Trophoblast cell (in vitro differentiated cells and primary cell): ENCODE measurements at regions not wholly inside any gene's neighbourhood (a gene's known extent, or its start where the extent isn't known, plus 50 kb on each side); places are given as distances from the start of the nearest gene placed in this dataset.

Source experiments
- DNase-seq, 2 donors: peaks; one replicate each; pipeline ENCODE4 v3.0.0-alpha.2; 2016
- H2AFZ ChIP-seq: 2 replicates; pipeline ENCODE4 v1.6.1; 2013; ENCODE audit warnings: low read length, moderate library complexity, mild to moderate bottlenecking; ENCODE audit not compliant: insufficient read depth, poor library complexity
- H2AK5ac ChIP-seq: 2 replicates; pipeline ENCODE4 v1.6.1; 2013; ENCODE audit warnings: mild to moderate bottlenecking, low read length
- H2BK120ac ChIP-seq: 2 replicates; pipeline ENCODE4 v1.6.1; 2013; ENCODE audit warnings: low read length, mild to moderate bottlenecking, moderate library complexity; ENCODE audit not compliant: insufficient read depth, poor library complexity
- H2BK12ac ChIP-seq: 2 replicates; pipeline ENCODE4 v1.6.1; 2013; ENCODE audit warnings: mild to moderate bottlenecking, low read length, moderate library complexity
- H2BK5ac ChIP-seq: 2 replicates; pipeline ENCODE4 v1.6.1; 2013; ENCODE audit warnings: low read length, low read depth, moderate library complexity, mild to moderate bottlenecking; ENCODE audit not compliant: poor library complexity
- H3K14ac ChIP-seq: 2 replicates; pipeline ENCODE4 v1.6.1; 2013; ENCODE audit warnings: mild to moderate bottlenecking, low read length
- H3K18ac ChIP-seq: 2 replicates; pipeline ENCODE4 v1.6.1; 2013; ENCODE audit warnings: mild to moderate bottlenecking, low read length
- H3K23ac ChIP-seq: 2 replicates; pipeline ENCODE4 v1.6.1; 2013; ENCODE audit warnings: low read length
- H3K27ac ChIP-seq: 2 replicates; pipeline ENCODE4 v1.5.1; 2013; ENCODE audit warnings: low read depth, mild to moderate bottlenecking, inconsistent platforms, low read length, moderate library complexity
- H3K27me3 ChIP-seq: 2 replicates; pipeline ENCODE4 v1.6.1; 2013; ENCODE audit warnings: inconsistent platforms, mild to moderate bottlenecking, low read length, moderate library complexity; ENCODE audit not compliant: insufficient read depth
- H3K36me3 ChIP-seq, 2 experiments: 1 replicate in 1 of 2; 2 replicates in 1 of 2; pipeline ENCODE4 v1.6.1; 2013; ENCODE audit warnings: low read length in 2 of 2, mild to moderate bottlenecking in 2 of 2, moderate library complexity in 1 of 2; ENCODE audit not compliant: insufficient read depth in 2 of 2, control insufficient read depth in 1 of 2
- H3K4ac ChIP-seq: 2 replicates; pipeline ENCODE4 v1.6.1; 2013; ENCODE audit warnings: low read depth, mild to moderate bottlenecking, low read length, moderate library complexity
- H3K4me1 ChIP-seq, 2 experiments: 1 replicate in 1 of 2; 2 replicates in 1 of 2; pipeline ENCODE4 v1.6.1; 2013; ENCODE audit warnings: low read length in 2 of 2, mild to moderate bottlenecking in 2 of 2, moderate library complexity in 1 of 2; ENCODE audit not compliant: insufficient read depth in 2 of 2, control insufficient read depth in 1 of 2
- H3K4me2 ChIP-seq: 2 replicates; pipeline ENCODE4 v1.6.1; 2013; ENCODE audit warnings: inconsistent platforms, mild to moderate bottlenecking, low read length, moderate library complexity
- H3K4me3 ChIP-seq: 2 replicates; pipeline ENCODE4 v1.5.1; 2013; ENCODE audit warnings: mild to moderate bottlenecking, low read depth, low read length, inconsistent platforms
- H3K79me1 ChIP-seq: one replicate; pipeline ENCODE4 v1.6.1; 2013; ENCODE audit warnings: low read length
- H3K79me2 ChIP-seq: 2 replicates; pipeline ENCODE4 v1.6.1; 2013; ENCODE audit warnings: low read length, mild to moderate bottlenecking; ENCODE audit not compliant: control insufficient read depth, insufficient read depth, poor library complexity
- H3K9ac ChIP-seq: 2 replicates; pipeline ENCODE4 v1.6.1; 2013; ENCODE audit warnings: mild to moderate bottlenecking, low read length
- H3K9me3 ChIP-seq: 2 replicates; pipeline ENCODE4 v1.6.1; 2013; ENCODE audit warnings: low read depth, mild to moderate bottlenecking, control low read depth, inconsistent platforms, low read length; ENCODE audit not compliant: insufficient read depth
- H4K12ac ChIP-seq: 2 replicates; pipeline ENCODE4 v1.6.1; 2013; ENCODE audit warnings: low read depth, mild to moderate bottlenecking, low read length, moderate library complexity
- H4K8ac ChIP-seq: 2 replicates; pipeline ENCODE4 v1.6.1; 2013; ENCODE audit warnings: low read depth, mild to moderate bottlenecking, low read length, moderate library complexity
- H4K91ac ChIP-seq: one replicate; pipeline ENCODE4 v1.6.1; 2013; ENCODE audit warnings: low read depth, mild to moderate bottlenecking, low read length, moderate library complexity
- WGBS: extraction: QIAGEN DNeasy Blood & Tissue Kit; methylation state at CpG from one replicate; pipeline ENCODE4 v1.1.7; 2013; ENCODE audit warnings: missing lambda C conversion rate; ENCODE audit not compliant: insufficient read length, insufficient coverage; ENCODE audit errors: extremely low coverage; 5-methylcytosine and 5-hydroxymethylcytosine counted together

- Histone ChIP-seq H2BK12ac (no peak overlapping the region), H3K4ac (no peak overlapping the region), H3K18ac (no peak overlapping the region), H3K27me3 (no peaks in the 10 kb centered on the region), H3K4me3 (no peak overlapping the region), H3K9me3 (no peaks in the 10 kb centered on the region), H3K79me2 (no peaks in the 10 kb centered on the region), H3K36me3 (no peaks in the 10 kb centered on the region), H3K14ac (no peak overlapping the region), H3K23ac (no peak overlapping the region), H4K8ac (no peak overlapping the region), H4K12ac (no peak overlapping the region), H3K9ac (no peak overlapping the region), H3K4me2 (no peak overlapping the region), H2BK120ac (no peak overlapping the region), H3K4me1 (no peaks in the 10 kb centered on the region), H3K79me1 (no peaks in the 10 kb centered on the region), H4K91ac (no peak overlapping the region), H2AFZ (no peak overlapping the region), H2AK5ac (no peak overlapping the region), H3K27ac (no peak overlapping the region), H2BK5ac (no peak overlapping the region)
- no CpG with 5 or more reads among the region's 1 CpG for WGBS
- no peak for DNase-seq
These were observed 333.7 kb upstream of the FIGN start for GRCh38 chr2:164069540-164069939.

- no peak overlapping the region for H3K4me3 ChIP-seq
- no peak overlapping the region for H3K4me2 ChIP-seq
- H4K91ac ChIP-seq = no peak overlapping the region
- H3K23ac ChIP-seq = no peak overlapping the region
- H3K27me3 ChIP-seq = no peaks in the 10 kb centered on the region
- H2AFZ ChIP-seq = no peak overlapping the region
- no peak overlapping the region for H4K12ac ChIP-seq
- no peaks in the 10 kb centered on the region for H3K79me2 ChIP-seq
- no peak overlapping the region for H3K14ac ChIP-seq
- no peak overlapping the region for H3K18ac ChIP-seq
- H3K79me1 ChIP-seq = no peaks in the 10 kb centered on the region
- H2BK5ac ChIP-seq = no peak overlapping the region
- H3K36me3 ChIP-seq = no peaks in the 10 kb centered on the region
- no peak overlapping the region for H3K4ac ChIP-seq
- no peak overlapping the region for H2BK12ac ChIP-seq
- H3K9me3 ChIP-seq = no peaks in the 10 kb centered on the region
- H3K27ac ChIP-seq = no peak overlapping the region
- no peak overlapping the region for H2BK120ac ChIP-seq
- H3K4me1 ChIP-seq = no peaks in the 10 kb centered on the region
- no peak overlapping the region for H4K8ac ChIP-seq
- H2AK5ac ChIP-seq = no peak overlapping the region
- no peak for DNase-seq
- no peak overlapping the region for H3K9ac ChIP-seq
These were observed 332.3 kb upstream of the FIGN start for GRCh38 chr2:164068063-164068462.

GRCh38 chr2:164066095-164066494 is 330.3 kb upstream of the FIGN start:
- Histone ChIP-seq H4K91ac (no peak overlapping the region), H3K36me3 (no peaks in the 10 kb centered on the region), H3K79me2 (no peaks in the 10 kb centered on the region), H3K4me3 (no peak overlapping the region), H3K4me1 (no peaks in the 10 kb centered on the region), H3K27ac (no peak overlapping the region), H2AFZ (no peak overlapping the region), H3K9ac (no peak overlapping the region), H3K14ac (no peak overlapping the region), H3K23ac (no peak overlapping the region), H2BK12ac (no peak overlapping the region), H3K4me2 (no peak overlapping the region), H3K18ac (no peak overlapping the region), H3K4ac (no peak overlapping the region), H4K8ac (no peak overlapping the region), H2BK120ac (no peak overlapping the region), H2AK5ac (no peak overlapping the region), H2BK5ac (no peak overlapping the region), H3K9me3 (no peaks in the 10 kb centered on the region), H3K79me1 (no peaks in the 10 kb centered on the region), H3K27me3 (no peaks in the 10 kb centered on the region), H4K12ac (no peak overlapping the region)
- DNase-seq = no peak
- WGBS = no CpG with 5 or more reads among the region's 1 CpG

DNA sequence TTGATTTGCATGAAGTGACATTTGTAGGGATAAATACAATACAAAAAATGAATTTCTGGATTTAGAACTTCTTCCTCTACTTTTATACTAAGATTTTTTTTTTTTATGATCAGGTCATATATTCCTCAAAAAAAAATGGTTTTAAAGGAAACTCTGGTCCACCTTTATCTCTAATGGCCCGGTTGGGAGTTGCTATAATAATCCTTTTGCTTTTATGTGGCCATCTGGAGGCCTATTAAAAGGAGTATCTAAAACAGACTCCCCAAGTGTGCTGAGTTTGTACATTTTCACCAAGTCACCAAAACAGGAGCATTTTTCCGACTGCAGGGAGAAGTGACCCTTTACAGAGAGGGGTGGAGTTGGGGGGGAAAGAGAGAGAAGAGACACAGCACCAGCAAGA is 329.2 kb upstream of the FIGN start:
- H3K14ac ChIP-seq = no peak overlapping the region
- no peak overlapping the region for H2BK5ac ChIP-seq
- H3K4ac ChIP-seq = no peak overlapping the region
- H4K91ac ChIP-seq = no peak overlapping the region
- no CpG with 5 or more reads among the region's 2 CpGs for WGBS
- no peak overlapping the region for H4K12ac ChIP-seq
- no peaks in the 10 kb centered on the region for H3K36me3 ChIP-seq
- no peaks in the 10 kb centered on the region for H3K79me2 ChIP-seq
- H3K4me2 ChIP-seq = no peak overlapping the region
- no peak overlapping the region for H3K9ac ChIP-seq
- H4K8ac ChIP-seq = no peak overlapping the region
- no peak overlapping the region for H3K27ac ChIP-seq
- H2AK5ac ChIP-seq = no peak overlapping the region
- no peak overlapping the region for H2AFZ ChIP-seq
- no peaks in the 10 kb centered on the region for H3K27me3 ChIP-seq
- H2BK12ac ChIP-seq = no peak overlapping the region
- no peaks in the 10 kb centered on the region for H3K9me3 ChIP-seq
- H3K18ac ChIP-seq = no peak overlapping the region
- no peak for DNase-seq
- no peak overlapping the region for H2BK120ac ChIP-seq
- H3K23ac ChIP-seq = no peak overlapping the region
- H3K79me1 ChIP-seq = no peaks in the 10 kb centered on the region
- H3K4me3 ChIP-seq = no peak overlapping the region
- no peaks in the 10 kb centered on the region for H3K4me1 ChIP-seq
